GM12873 (cell line): ENCODE measurements at regions not wholly inside any gene's neighbourhood (a gene's known extent, or its start where the extent isn't known, plus 50 kb on each side); places are given as distances from the start of the nearest gene placed in this dataset.

Experiments
- TF ChIP-seq, protein P1 (sequence below): IDR thresholded peaks from 2 replicates; pipeline ENCODE4 v1.5.1; 2012; ENCODE audit warnings: low read depth, mild to moderate bottlenecking, moderate library complexity, low read length, control low read depth; ENCODE audit not compliant: insufficient read depth; ENCODE audit errors: missing control alignments

- TF ChIP-seq, protein P1, sequence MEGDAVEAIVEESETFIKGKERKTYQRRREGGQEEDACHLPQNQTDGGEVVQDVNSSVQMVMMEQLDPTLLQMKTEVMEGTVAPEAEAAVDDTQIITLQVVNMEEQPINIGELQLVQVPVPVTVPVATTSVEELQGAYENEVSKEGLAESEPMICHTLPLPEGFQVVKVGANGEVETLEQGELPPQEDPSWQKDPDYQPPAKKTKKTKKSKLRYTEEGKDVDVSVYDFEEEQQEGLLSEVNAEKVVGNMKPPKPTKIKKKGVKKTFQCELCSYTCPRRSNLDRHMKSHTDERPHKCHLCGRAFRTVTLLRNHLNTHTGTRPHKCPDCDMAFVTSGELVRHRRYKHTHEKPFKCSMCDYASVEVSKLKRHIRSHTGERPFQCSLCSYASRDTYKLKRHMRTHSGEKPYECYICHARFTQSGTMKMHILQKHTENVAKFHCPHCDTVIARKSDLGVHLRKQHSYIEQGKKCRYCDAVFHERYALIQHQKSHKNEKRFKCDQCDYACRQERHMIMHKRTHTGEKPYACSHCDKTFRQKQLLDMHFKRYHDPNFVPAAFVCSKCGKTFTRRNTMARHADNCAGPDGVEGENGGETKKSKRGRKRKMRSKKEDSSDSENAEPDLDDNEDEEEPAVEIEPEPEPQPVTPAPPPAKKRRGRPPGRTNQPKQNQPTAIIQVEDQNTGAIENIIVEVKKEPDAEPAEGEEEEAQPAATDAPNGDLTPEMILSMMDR: no peak
Measured at GRCh38 chr13:82096256-82096655, 1755.3 kb upstream of the SPRY2 start.

DNA sequence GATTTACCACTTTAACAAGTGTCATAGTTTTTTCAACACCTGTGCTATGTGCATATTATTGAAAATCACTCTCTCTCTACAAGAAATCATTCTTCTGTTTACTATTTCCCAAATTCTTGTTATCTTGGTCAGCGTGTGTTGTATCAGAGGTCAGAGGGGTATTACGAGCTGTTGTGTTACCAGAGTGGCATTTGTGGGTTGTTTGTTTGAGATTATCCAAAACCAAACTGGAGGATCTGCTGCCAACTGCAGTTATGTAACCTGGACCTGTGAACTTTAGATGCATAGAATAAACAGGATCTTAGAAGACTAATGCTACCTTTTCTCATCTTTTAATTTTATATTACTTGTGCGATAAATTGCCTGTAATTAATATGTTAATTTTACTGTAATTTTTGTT lies 1751.4 kb upstream of the SPRY2 start:
- TF ChIP-seq, protein P1: no peak

- TF ChIP-seq, protein P1: no peak
Measured at GRCh38 chr13:82088781-82089180, 1747.9 kb upstream of the SPRY2 start.

DNA sequence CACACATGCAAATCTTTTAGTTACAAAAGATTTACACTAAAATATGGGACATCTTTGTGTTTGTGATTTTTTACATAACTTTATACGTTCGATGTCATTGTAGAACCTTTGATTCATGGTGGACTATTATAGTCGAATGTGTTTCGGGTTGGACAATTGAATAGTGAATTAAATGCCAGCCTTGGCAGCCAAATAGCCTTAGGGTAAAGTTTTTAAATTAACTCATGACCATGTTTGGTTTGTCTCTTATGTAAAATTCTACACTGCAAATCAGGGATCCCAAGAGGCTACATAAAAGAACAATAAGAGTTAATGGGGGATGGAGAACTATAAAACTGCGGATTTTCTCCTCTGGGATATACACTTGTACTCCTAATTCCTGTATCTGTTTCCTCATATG lies 1735.6 kb upstream of the SPRY2 start:
- TF ChIP-seq, protein P1: no peak

DNA sequence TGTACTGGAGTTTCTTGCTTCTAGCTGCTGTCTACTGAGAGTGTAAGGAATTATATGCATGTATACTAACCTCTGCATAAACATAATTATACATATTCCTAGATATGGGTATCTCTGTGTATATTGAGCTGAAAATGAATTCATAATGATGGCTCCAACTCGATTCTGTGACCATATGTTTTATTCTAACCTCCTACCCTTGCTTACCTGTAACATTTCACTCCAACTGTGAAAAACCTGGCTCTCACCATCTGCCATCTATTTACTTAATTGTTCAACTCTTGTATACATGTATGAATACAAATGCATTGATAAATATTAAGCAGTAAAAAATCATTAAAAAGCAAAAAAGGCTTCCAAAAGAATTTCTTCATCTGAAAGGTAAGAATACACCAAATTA lies 1729.5 kb upstream of the SPRY2 start:
- TF ChIP-seq, protein P1: no peak

DNA sequence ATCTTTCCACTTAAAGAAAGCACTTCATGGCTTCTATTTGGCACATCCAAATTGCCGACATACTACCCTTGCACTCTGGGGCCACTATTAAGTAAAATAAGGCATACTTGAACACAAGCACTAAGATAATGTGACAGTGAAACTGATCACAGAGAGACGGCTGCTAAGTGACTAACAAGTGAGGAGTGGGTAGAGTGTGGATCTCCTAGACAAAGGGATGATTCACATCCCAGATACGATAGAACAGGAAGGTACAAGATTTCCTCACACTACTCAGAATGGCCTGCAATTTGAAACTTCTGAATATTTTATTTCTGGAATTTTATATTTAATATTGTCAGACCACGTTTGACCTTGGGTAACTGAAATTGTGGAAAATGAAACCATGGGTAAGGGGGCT lies 1721.8 kb upstream of the SPRY2 start:
- TF ChIP-seq, protein P1: no peak

DNA sequence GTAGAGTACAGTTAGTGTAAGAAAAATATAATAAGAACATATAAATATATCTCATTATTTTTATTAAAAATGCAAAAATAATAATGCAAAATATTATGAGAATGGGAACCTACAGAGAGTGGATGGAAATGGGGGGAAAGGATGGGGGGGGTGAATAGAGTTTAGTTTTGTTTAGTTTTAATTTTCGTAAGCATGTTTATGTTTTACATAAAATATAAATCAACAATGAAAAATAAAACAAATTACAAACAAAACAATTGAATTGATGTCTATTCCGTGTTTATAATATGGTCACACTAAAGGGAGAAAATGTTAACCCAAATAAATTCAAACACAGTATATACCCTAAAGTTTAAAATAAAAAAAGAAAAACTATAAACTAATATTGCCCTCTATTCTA lies 1717.4 kb upstream of the SPRY2 start:
- TF ChIP-seq, protein P1: no peak
